ENCODE measurements at regions not wholly inside any gene's neighbourhood (a gene's known extent, or its start where the extent isn't known, plus 50 kb on each side); places are given as distances from the start of the nearest gene placed in this dataset.
"Not testable (repeated sequence)": the region's sequence is repeated elsewhere in the genome, so short reads cannot be mapped to it uniquely, and the experiment has no call there.

GRCh38 chr7:97418312-97418711, 300.8 kb downstream of the SDHAF3 start:
- H3K9me3 ChIP-seq (ENCODE audit: control insufficient read depth, low read length) = no peaks in the 10 kb centered on the region
- H3K4me3 ChIP-seq (ENCODE audit: insufficient read depth, low read depth, low read length) = no peak overlapping the region
- no peak overlapping the region for H3K27ac ChIP-seq (ENCODE audit: insufficient read depth, low read depth, low read length, poor library complexity, severe bottlenecking)
- peaks cover 4% of the 10 kb centered on the region for H3K4me1 ChIP-seq (ENCODE audit: control insufficient read depth, insufficient read depth, low read length)
- no peaks in the 10 kb centered on the region for H3K27me3 ChIP-seq (ENCODE audit: control insufficient read depth, insufficient read depth, low read length, poor library complexity, severe bottlenecking)
- 94 to 98% methylated on average over 2 of the region's 2 CpGs for WGBS, 2 experiments
- H3K36me3 ChIP-seq (ENCODE audit: control insufficient read depth, insufficient read depth, low read length) = no peaks in the 10 kb centered on the region

- WGBS, 2 experiments = 83 to 93% methylated on average over 4 of the region's 5 CpGs
- H3K4me1 ChIP-seq (ENCODE audit: control insufficient read depth, insufficient read depth, low read length) = peaks cover 4% of the 10 kb centered on the region
- no peaks in the 10 kb centered on the region for H3K27me3 ChIP-seq (ENCODE audit: control insufficient read depth, insufficient read depth, low read length, poor library complexity, severe bottlenecking)
- no peak overlapping the region for H3K27ac ChIP-seq (ENCODE audit: insufficient read depth, low read depth, low read length, poor library complexity, severe bottlenecking)
- no peak overlapping the region for H3K4me3 ChIP-seq (ENCODE audit: insufficient read depth, low read depth, low read length)
- H3K9me3 ChIP-seq (ENCODE audit: control insufficient read depth, low read length) = no peaks in the 10 kb centered on the region
- no peaks in the 10 kb centered on the region for H3K36me3 ChIP-seq (ENCODE audit: control insufficient read depth, insufficient read depth, low read length)
These were observed 302.4 kb downstream of the SDHAF3 start for GRCh38 chr7:97419898-97420297.

GRCh38 chr7:97421307-97421930, 303.9 kb downstream of the SDHAF3 start:
- no peaks in the 10 kb centered on the region for H3K36me3 ChIP-seq (ENCODE audit: control insufficient read depth, insufficient read depth, low read length)
- no peak overlapping the region for H3K27ac ChIP-seq (ENCODE audit: insufficient read depth, low read depth, low read length, poor library complexity, severe bottlenecking)
- H3K4me3 ChIP-seq (ENCODE audit: insufficient read depth, low read depth, low read length) = no peak overlapping the region
- no peaks in the 10 kb centered on the region for H3K9me3 ChIP-seq (ENCODE audit: control insufficient read depth, low read length)
- H3K4me1 ChIP-seq (ENCODE audit: control insufficient read depth, insufficient read depth, low read length) = peaks cover 4% of the 10 kb centered on the region
- WGBS, 2 experiments = 85 to 88% methylated on average over 4 of the region's 4 CpGs
- H3K27me3 ChIP-seq (ENCODE audit: control insufficient read depth, insufficient read depth, low read length, poor library complexity, severe bottlenecking) = no peaks in the 10 kb centered on the region

GRCh38 chr7:97422046-97422445, 304.5 kb downstream of the SDHAF3 start:
- Histone ChIP-seq H3K27ac (ENCODE audit: insufficient read depth, low read depth, low read length, poor library complexity, severe bottlenecking) (no peak overlapping the region), H3K27me3 (ENCODE audit: control insufficient read depth, insufficient read depth, low read length, poor library complexity, severe bottlenecking) (no peaks in the 10 kb centered on the region), H3K4me1 (ENCODE audit: control insufficient read depth, insufficient read depth, low read length) (peaks cover 4% of the 10 kb centered on the region), H3K36me3 (ENCODE audit: control insufficient read depth, insufficient read depth, low read length) (no peaks in the 10 kb centered on the region), H3K9me3 (ENCODE audit: control insufficient read depth, low read length) (no peaks in the 10 kb centered on the region), H3K4me3 (ENCODE audit: insufficient read depth, low read depth, low read length) (no peak overlapping the region)
- WGBS, 2 experiments = 80% methylated on average over 1 of the region's 1 CpG; no CpG with 5 or more reads in 1 of the 2 experiments

GRCh38 chr7:97430006-97430405, 301.9 kb upstream of the TAC1 start:
- Histone ChIP-seq H3K27ac (ENCODE audit: insufficient read depth, low read depth, low read length, poor library complexity, severe bottlenecking) (no peak overlapping the region), H3K27me3 (ENCODE audit: control insufficient read depth, insufficient read depth, low read length, poor library complexity, severe bottlenecking) (no peaks in the 10 kb centered on the region), H3K9me3 (ENCODE audit: control insufficient read depth, low read length) (no peaks in the 10 kb centered on the region), H3K4me1 (ENCODE audit: control insufficient read depth, insufficient read depth, low read length) (no peaks in the 10 kb centered on the region), H3K36me3 (ENCODE audit: control insufficient read depth, insufficient read depth, low read length) (no peaks in the 10 kb centered on the region), H3K4me3 (ENCODE audit: insufficient read depth, low read depth, low read length) (no peak overlapping the region)
- whole genome bisulfite sequencing, 2 experiments = 79 to 84% methylated on average over 7 to 9 of the region's 9 CpGs

GRCh38 chr7:97439637-97440214, 292.2 kb upstream of the TAC1 start:
- H3K36me3 ChIP-seq (ENCODE audit: control insufficient read depth, insufficient read depth, low read length) = no peaks in the 10 kb centered on the region
- H3K4me3 ChIP-seq (ENCODE audit: insufficient read depth, low read depth, low read length) = no peak overlapping the region
- no peaks in the 10 kb centered on the region for H3K9me3 ChIP-seq (ENCODE audit: control insufficient read depth, low read length)
- H3K27me3 ChIP-seq (ENCODE audit: control insufficient read depth, insufficient read depth, low read length, poor library complexity, severe bottlenecking) = no peaks in the 10 kb centered on the region
- 94 to 97% methylated on average over 3 to 5 of the region's 5 CpGs for WGBS, 2 experiments
- no peak overlapping the region for H3K27ac ChIP-seq (ENCODE audit: insufficient read depth, low read depth, low read length, poor library complexity, severe bottlenecking)
- H3K4me1 ChIP-seq (ENCODE audit: control insufficient read depth, insufficient read depth, low read length) = no peaks in the 10 kb centered on the region

- Histone ChIP-seq H3K9me3 (ENCODE audit: control insufficient read depth, low read length) (no peaks in the 10 kb centered on the region), H3K4me1 (ENCODE audit: control insufficient read depth, insufficient read depth, low read length) (no peaks in the 10 kb centered on the region), H3K27ac (ENCODE audit: insufficient read depth, low read depth, low read length, poor library complexity, severe bottlenecking) (no peak overlapping the region), H3K27me3 (ENCODE audit: control insufficient read depth, insufficient read depth, low read length, poor library complexity, severe bottlenecking) (no peaks in the 10 kb centered on the region), H3K36me3 (ENCODE audit: control insufficient read depth, insufficient read depth, low read length) (no peaks in the 10 kb centered on the region), H3K4me3 (ENCODE audit: insufficient read depth, low read depth, low read length) (no peak overlapping the region)
- 82 to 83% methylated on average over 5 of the region's 5 CpGs for WGBS, 2 experiments
These were observed 285.5 kb upstream of the TAC1 start for GRCh38 chr7:97446361-97446760.

- not testable (repeated sequence) for H3K27me3 ChIP-seq (ENCODE audit: control insufficient read depth, insufficient read depth, low read length, poor library complexity, severe bottlenecking); H3K4me3 ChIP-seq (ENCODE audit: insufficient read depth, low read depth, low read length); H3K27ac ChIP-seq (ENCODE audit: insufficient read depth, low read depth, low read length, poor library complexity, severe bottlenecking); H3K36me3 ChIP-seq (ENCODE audit: control insufficient read depth, insufficient read depth, low read length); H3K9me3 ChIP-seq (ENCODE audit: control insufficient read depth, low read length); H3K4me1 ChIP-seq (ENCODE audit: control insufficient read depth, insufficient read depth, low read length)
- WGBS, 2 experiments = 90 to 95% methylated on average over 3 of the region's 3 CpGs
These were observed 282.4 kb upstream of the TAC1 start for GRCh38 chr7:97449448-97449847.

- no peaks in the 10 kb centered on the region for H3K36me3 ChIP-seq (ENCODE audit: control insufficient read depth, insufficient read depth, low read length)
- no peak overlapping the region for H3K27ac ChIP-seq (ENCODE audit: insufficient read depth, low read depth, low read length, poor library complexity, severe bottlenecking)
- no peaks in the 10 kb centered on the region for H3K27me3 ChIP-seq (ENCODE audit: control insufficient read depth, insufficient read depth, low read length, poor library complexity, severe bottlenecking)
- no peak overlapping the region for H3K4me3 ChIP-seq (ENCODE audit: insufficient read depth, low read depth, low read length)
- WGBS, 2 experiments = 73 to 80% methylated on average over 1 of the region's 1 CpG
- no peaks in the 10 kb centered on the region for H3K4me1 ChIP-seq (ENCODE audit: control insufficient read depth, insufficient read depth, low read length)
- no peaks in the 10 kb centered on the region for H3K9me3 ChIP-seq (ENCODE audit: control insufficient read depth, low read length)
These were observed 281.4 kb upstream of the TAC1 start for GRCh38 chr7:97450516-97450915.

- Histone ChIP-seq H3K27me3 (ENCODE audit: control insufficient read depth, insufficient read depth, low read length, poor library complexity, severe bottlenecking) (no peaks in the 10 kb centered on the region), H3K36me3 (ENCODE audit: control insufficient read depth, insufficient read depth, low read length) (no peaks in the 10 kb centered on the region), H3K9me3 (ENCODE audit: control insufficient read depth, low read length) (no peaks in the 10 kb centered on the region), H3K4me1 (ENCODE audit: control insufficient read depth, insufficient read depth, low read length) (no peaks in the 10 kb centered on the region), H3K4me3 (ENCODE audit: insufficient read depth, low read depth, low read length) (no peak overlapping the region), H3K27ac (ENCODE audit: insufficient read depth, low read depth, low read length, poor library complexity, severe bottlenecking) (no peak overlapping the region)
- WGBS, 2 experiments = 87 to 94% methylated on average over 1 of the region's 1 CpG
These were observed 277.2 kb upstream of the TAC1 start for GRCh38 chr7:97454636-97455035.
